Liver (tissue), 8 donors: ENCODE measurements at regions not wholly inside any gene's neighbourhood (a gene's known extent, or its start where the extent isn't known, plus 50 kb on each side); places are given as distances from the start of the nearest gene placed in this dataset.

ENCODE experiments used
- DNase-seq: peaks from one replicate; pipeline ENCODE4 v3.0.0-alpha.2; 2017; ENCODE audit warnings: low spot score
- H3K27ac ChIP-seq, 2 donors: one replicate each; pipeline ENCODE4 v1.7.0; 2013; ENCODE audit warnings: inconsistent platforms in 2 of 2, low read length in 2 of 2, control low read depth in 1 of 2, low read depth in 1 of 2, mild to moderate bottlenecking in 1 of 2
- H3K27me3 ChIP-seq, 4 donors: one replicate each; pipeline versions ENCODE4 v1.6.1 to v1.7.0; 2013; ENCODE audit warnings: low read length in 3 of 4, inconsistent platforms in 1 of 4, mild to moderate bottlenecking in 1 of 4, moderate library complexity in 1 of 4; ENCODE audit not compliant: control insufficient read depth in 4 of 4, insufficient read depth in 4 of 4
- H3K36me3 ChIP-seq, 4 donors: one replicate each; pipeline versions ENCODE4 v1.6.1 to v1.7.0; 2013; ENCODE audit warnings: low read length in 3 of 4, mild to moderate bottlenecking in 3 of 4, low read depth in 1 of 4, moderate library complexity in 1 of 4; ENCODE audit not compliant: control insufficient read depth in 4 of 4, insufficient read depth in 3 of 4
- H3K4me1 ChIP-seq, 4 donors: one replicate each; pipeline versions ENCODE4 v1.6.1 to v1.7.0; 2013; ENCODE audit warnings: low read length in 3 of 4, mild to moderate bottlenecking in 3 of 4, moderate library complexity in 1 of 4; ENCODE audit not compliant: control insufficient read depth in 4 of 4, insufficient read depth in 4 of 4
- H3K4me3 ChIP-seq, 3 donors: one replicate each; pipeline versions ENCODE4 v1.6.1 to v1.7.0; 2013; ENCODE audit warnings: low read length in 3 of 3, control low read depth in 1 of 3, low read depth in 1 of 3, mild to moderate bottlenecking in 1 of 3
- H3K9ac ChIP-seq, 2 donors: one replicate each; pipeline ENCODE4 v1.7.0; 2013; ENCODE audit warnings: low read length in 2 of 2, mild to moderate bottlenecking in 2 of 2, moderate library complexity in 2 of 2, control low read depth in 1 of 2, low read depth in 1 of 2
- H3K9me3 ChIP-seq, 4 donors: one replicate each; pipeline versions ENCODE4 v1.6.1 to v1.7.0; 2013; ENCODE audit warnings: low read length in 3 of 4; ENCODE audit not compliant: control insufficient read depth in 4 of 4
- EGR1 ChIP-seq, 2 donors: IDR thresholded peaks; 2 replicates each; pipeline ENCODE4 v1.6.1; 2016 to 2018; ENCODE audit warnings: antibody characterized with exemption in 2 of 2, low read depth in 2 of 2
- FOXA1 ChIP-seq: IDR thresholded peaks from 2 replicates; pipeline ENCODE4 v1.6.1; 2016; ENCODE audit warnings: antibody characterized with exemption
- FOXA2 ChIP-seq: IDR thresholded peaks from 2 replicates; pipeline ENCODE4 v1.6.1; 2016; ENCODE audit warnings: antibody characterized with exemption
- GABPA ChIP-seq, 2 donors: IDR thresholded peaks in 1 of 2; conservative IDR thresholded peaks in 1 of 2; 2 replicates each; pipeline ENCODE4 v1.6.1; 2016; ENCODE audit warnings: antibody characterized with exemption in 2 of 2, mild to moderate bottlenecking in 1 of 2, moderate library complexity in 1 of 2
- HNF4A ChIP-seq, 2 donors: conservative IDR thresholded peaks; 2 replicates each; pipeline ENCODE4 v1.6.1; 2016; ENCODE audit warnings: antibody characterized with exemption in 2 of 2, mild to moderate bottlenecking in 2 of 2
- HNF4G ChIP-seq: IDR thresholded peaks from 2 replicates; pipeline ENCODE4 v1.6.1; 2016; ENCODE audit warnings: antibody characterized with exemption
- JUND ChIP-seq, 2 donors: IDR thresholded peaks; 2 replicates each; pipeline ENCODE4 v1.6.1; 2016; ENCODE audit warnings: antibody characterized with exemption in 2 of 2
- NR2F2 ChIP-seq: IDR thresholded peaks from 2 replicates; pipeline ENCODE4 v1.6.1; 2016; ENCODE audit warnings: antibody characterized with exemption
- RAD21 ChIP-seq, 2 donors: IDR thresholded peaks; 2 replicates each; pipeline ENCODE4 v1.6.1; 2016; ENCODE audit warnings: antibody characterized with exemption in 2 of 2, mild to moderate bottlenecking in 2 of 2
- RXRA ChIP-seq, 2 donors: IDR thresholded peaks; 2 replicates each; pipeline ENCODE4 v1.6.1; 2017 to 2018; ENCODE audit warnings: antibody characterized with exemption in 2 of 2, mild to moderate bottlenecking in 1 of 2
- SP1 ChIP-seq: IDR thresholded peaks from 2 replicates; pipeline ENCODE4 v1.6.1; 2018; ENCODE audit warnings: antibody characterized with exemption, mild to moderate bottlenecking
- TAF1 ChIP-seq: conservative IDR thresholded peaks from 2 replicates; pipeline ENCODE4 v1.6.1; 2016; ENCODE audit warnings: antibody characterized with exemption, mild to moderate bottlenecking
- YY1 ChIP-seq: IDR thresholded peaks from 2 replicates; pipeline ENCODE4 v1.6.1; 2016; ENCODE audit warnings: antibody characterized with exemption, mild to moderate bottlenecking
- WGBS: extraction: QIAGEN DNeasy Blood & Tissue Kit; methylation state at CpG from one replicate; pipeline ENCODE4 v1.1.7; 2013; 5-methylcytosine and 5-hydroxymethylcytosine counted together
- TF ChIP-seq, protein P1 (sequence below): IDR thresholded peaks from 2 replicates; pipeline ENCODE4 v1.6.1; 2016; ENCODE audit warnings: antibody characterized with exemption
- TF ChIP-seq, protein P2 (sequence below): IDR thresholded peaks from 2 replicates; pipeline ENCODE4 v1.6.1; 2016; ENCODE audit warnings: antibody characterized with exemption
- TF ChIP-seq, protein P3 (sequence below): IDR thresholded peaks from 2 replicates; pipeline ENCODE4 v1.6.1; 2016; ENCODE audit warnings: antibody characterized with exemption
- TF ChIP-seq, protein P4 (sequence below): fragments of 150-350 bp; IDR thresholded peaks from 2 replicates; pipeline ENCODE4 v1.5.1; 2017; ENCODE audit warnings: improper control_type of control experiment, low read depth, low read length; ENCODE audit not compliant: missing input control
- TF ChIP-seq, protein P5 (sequence below): IDR thresholded peaks from 2 replicates; pipeline ENCODE4 v1.6.1; 2016; ENCODE audit warnings: antibody characterized with exemption, mild to moderate bottlenecking
- donor health status: healthy.
- donor health status: healthy.
- donor health status: healthy.
- donor health status: healthy.
- donor health status: healthy.

DNA sequence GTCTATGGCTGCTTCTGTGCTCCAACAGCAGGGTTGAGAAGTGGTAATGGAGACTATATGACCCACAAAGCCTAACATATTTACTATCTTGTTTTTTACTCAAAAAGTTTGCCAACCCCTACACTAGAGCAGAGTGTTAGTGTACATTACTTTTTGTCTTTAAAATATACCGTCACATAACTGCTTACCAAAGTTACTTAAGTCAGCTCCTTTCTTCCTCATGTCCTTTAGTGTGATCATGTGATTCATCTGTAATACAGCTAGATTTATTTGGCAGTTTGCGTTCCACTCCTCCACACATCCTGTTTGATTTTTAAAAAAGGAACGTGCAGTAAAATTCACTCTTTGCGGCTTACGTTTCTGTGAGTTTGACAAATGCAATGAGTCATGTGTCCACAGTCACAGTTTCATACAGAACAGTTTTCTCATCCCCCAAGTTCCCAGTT, 162.4 kb upstream of the GPRIN3 start:
- no peak overlapping the region for H3K4me3 ChIP-seq
- no peaks in the 10 kb centered on the region for H3K27me3 ChIP-seq
- DNase-seq: no peak
- H3K9me3 ChIP-seq: no peaks in the 10 kb centered on the region
- H3K4me1 ChIP-seq: no peaks in the 10 kb centered on the region
- WGBS: 57% methylated on average over 5 of the region's 5 CpGs
- no peak overlapping the region for H3K9ac ChIP-seq
- TF ChIP-seq SP1 (no peak), RAD21 (IDR thresholded peaks at IDR 0.05) (no peak), TAF1 (no peak), YY1 (no peak), RXRA (IDR thresholded peaks at IDR 0.05) (no peak), FOXA1 (no peak), NR2F2 (no peak), JUND (IDR thresholded peaks at IDR 0.05) (no peak), HNF4G (no peak), EGR1 (IDR thresholded peaks at IDR 0.05; ENCODE audit: low read depth in 2 of 2) (no peak), GABPA (IDR thresholded peaks at IDR 0.05 in 1 of 2, conservative IDR thresholded peaks at IDR 0.05 in 1 of 2) (no peak), FOXA2 (no peak), HNF4A (conservative IDR thresholded peaks at IDR 0.05) (no peak)
- TF ChIP-seq, protein P1, sequence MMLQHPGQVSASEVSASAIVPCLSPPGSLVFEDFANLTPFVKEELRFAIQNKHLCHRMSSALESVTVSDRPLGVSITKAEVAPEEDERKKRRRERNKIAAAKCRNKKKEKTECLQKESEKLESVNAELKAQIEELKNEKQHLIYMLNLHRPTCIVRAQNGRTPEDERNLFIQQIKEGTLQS: no peak
- TF ChIP-seq, protein P2, sequence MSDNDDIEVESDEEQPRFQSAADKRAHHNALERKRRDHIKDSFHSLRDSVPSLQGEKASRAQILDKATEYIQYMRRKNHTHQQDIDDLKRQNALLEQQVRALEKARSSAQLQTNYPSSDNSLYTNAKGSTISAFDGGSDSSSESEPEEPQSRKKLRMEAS: no peak
- TF ChIP-seq, protein P3, sequence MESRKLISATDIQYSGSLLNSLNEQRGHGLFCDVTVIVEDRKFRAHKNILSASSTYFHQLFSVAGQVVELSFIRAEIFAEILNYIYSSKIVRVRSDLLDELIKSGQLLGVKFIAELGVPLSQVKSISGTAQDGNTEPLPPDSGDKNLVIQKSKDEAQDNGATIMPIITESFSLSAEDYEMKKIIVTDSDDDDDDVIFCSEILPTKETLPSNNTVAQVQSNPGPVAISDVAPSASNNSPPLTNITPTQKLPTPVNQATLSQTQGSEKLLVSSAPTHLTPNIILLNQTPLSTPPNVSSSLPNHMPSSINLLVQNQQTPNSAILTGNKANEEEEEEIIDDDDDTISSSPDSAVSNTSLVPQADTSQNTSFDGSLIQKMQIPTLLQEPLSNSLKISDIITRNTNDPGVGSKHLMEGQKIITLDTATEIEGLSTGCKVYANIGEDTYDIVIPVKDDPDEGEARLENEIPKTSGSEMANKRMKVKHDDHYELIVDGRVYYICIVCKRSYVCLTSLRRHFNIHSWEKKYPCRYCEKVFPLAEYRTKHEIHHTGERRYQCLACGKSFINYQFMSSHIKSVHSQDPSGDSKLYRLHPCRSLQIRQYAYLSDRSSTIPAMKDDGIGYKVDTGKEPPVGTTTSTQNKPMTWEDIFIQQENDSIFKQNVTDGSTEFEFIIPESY: no peak
- TF ChIP-seq, protein P4, sequence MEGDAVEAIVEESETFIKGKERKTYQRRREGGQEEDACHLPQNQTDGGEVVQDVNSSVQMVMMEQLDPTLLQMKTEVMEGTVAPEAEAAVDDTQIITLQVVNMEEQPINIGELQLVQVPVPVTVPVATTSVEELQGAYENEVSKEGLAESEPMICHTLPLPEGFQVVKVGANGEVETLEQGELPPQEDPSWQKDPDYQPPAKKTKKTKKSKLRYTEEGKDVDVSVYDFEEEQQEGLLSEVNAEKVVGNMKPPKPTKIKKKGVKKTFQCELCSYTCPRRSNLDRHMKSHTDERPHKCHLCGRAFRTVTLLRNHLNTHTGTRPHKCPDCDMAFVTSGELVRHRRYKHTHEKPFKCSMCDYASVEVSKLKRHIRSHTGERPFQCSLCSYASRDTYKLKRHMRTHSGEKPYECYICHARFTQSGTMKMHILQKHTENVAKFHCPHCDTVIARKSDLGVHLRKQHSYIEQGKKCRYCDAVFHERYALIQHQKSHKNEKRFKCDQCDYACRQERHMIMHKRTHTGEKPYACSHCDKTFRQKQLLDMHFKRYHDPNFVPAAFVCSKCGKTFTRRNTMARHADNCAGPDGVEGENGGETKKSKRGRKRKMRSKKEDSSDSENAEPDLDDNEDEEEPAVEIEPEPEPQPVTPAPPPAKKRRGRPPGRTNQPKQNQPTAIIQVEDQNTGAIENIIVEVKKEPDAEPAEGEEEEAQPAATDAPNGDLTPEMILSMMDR: no peak
- TF ChIP-seq, protein P5, sequence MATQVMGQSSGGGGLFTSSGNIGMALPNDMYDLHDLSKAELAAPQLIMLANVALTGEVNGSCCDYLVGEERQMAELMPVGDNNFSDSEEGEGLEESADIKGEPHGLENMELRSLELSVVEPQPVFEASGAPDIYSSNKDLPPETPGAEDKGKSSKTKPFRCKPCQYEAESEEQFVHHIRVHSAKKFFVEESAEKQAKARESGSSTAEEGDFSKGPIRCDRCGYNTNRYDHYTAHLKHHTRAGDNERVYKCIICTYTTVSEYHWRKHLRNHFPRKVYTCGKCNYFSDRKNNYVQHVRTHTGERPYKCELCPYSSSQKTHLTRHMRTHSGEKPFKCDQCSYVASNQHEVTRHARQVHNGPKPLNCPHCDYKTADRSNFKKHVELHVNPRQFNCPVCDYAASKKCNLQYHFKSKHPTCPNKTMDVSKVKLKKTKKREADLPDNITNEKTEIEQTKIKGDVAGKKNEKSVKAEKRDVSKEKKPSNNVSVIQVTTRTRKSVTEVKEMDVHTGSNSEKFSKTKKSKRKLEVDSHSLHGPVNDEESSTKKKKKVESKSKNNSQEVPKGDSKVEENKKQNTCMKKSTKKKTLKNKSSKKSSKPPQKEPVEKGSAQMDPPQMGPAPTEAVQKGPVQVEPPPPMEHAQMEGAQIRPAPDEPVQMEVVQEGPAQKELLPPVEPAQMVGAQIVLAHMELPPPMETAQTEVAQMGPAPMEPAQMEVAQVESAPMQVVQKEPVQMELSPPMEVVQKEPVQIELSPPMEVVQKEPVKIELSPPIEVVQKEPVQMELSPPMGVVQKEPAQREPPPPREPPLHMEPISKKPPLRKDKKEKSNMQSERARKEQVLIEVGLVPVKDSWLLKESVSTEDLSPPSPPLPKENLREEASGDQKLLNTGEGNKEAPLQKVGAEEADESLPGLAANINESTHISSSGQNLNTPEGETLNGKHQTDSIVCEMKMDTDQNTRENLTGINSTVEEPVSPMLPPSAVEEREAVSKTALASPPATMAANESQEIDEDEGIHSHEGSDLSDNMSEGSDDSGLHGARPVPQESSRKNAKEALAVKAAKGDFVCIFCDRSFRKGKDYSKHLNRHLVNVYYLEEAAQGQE: no peak
- H3K27ac ChIP-seq: no peak overlapping the region
- H3K36me3 ChIP-seq: no peaks in the 10 kb centered on the region
